Hepatocyte (in vitro differentiated cells): ENCODE measurements at regions not wholly inside any gene's neighbourhood (a gene's known extent, or its start where the extent isn't known, plus 50 kb on each side); places are given as distances from the start of the nearest gene placed in this dataset.

Experiments
- CTCF ChIP-seq: fragments of 200-600 bp; sonication (generic); IDR thresholded peaks from 2 replicates; pipeline ENCODE4 v1.5.1; 2016; ENCODE audit warnings: antibody characterized with exemption, mild to moderate bottlenecking; ENCODE audit not compliant: poor library complexity
- EZH2 ChIP-seq: fragments of 200-600 bp; sonication (generic); IDR thresholded peaks from 2 replicates; pipeline ENCODE4 v1.6.1; 2016; ENCODE audit warnings: antibody characterized with exemption, mild to moderate bottlenecking, borderline replicate concordance
- EZH2phosphoT487 ChIP-seq: fragments of 200-600 bp; sonication (generic); IDR thresholded peaks from one replicate; pipeline ENCODE4 v1.6.1; 2018; ENCODE audit warnings: antibody characterized with exemption, mild to moderate bottlenecking, low read depth, moderate library complexity; ENCODE audit not compliant: unreplicated experiment, severe bottlenecking

GRCh38 chr3:188975600-188976314, 196.0 kb upstream of the TPRG1 start:
- TF ChIP-seq CTCF = no peak
- no peak for TF ChIP-seq EZH2
- no peak for TF ChIP-seq EZH2phosphoT487
